MCF 10A (cell line): ENCODE measurements at regions not wholly inside any gene's neighbourhood (a gene's known extent, or its start where the extent isn't known, plus 50 kb on each side); places are given as distances from the start of the nearest gene placed in this dataset.

ENCODE experiments used
- BruUV-seq: library from RNA; stranded (reverse); fragments of 400-500 nt; replicated peaks from 2 replicates; lab custom pipeline; 2021; lab: Mats Ljungman, UMichigan
- CTCF ChIA-PET: fragments of 300-600 bp; sonication (Branson Sonifier 250); formaldehyde crosslinking; extraction: SDS; loops from one replicate; lab custom pipeline; 2021; ENCODE audit warnings: antibody characterized with exemption, inconsistent platforms; lab: Yijun Ruan, JAX
- POLR2A ChIA-PET: fragments of 300-600, 350-650 bp; sonication (Branson Sonifier 250); formaldehyde crosslinking; extraction: SDS; loops from one replicate; lab custom pipeline; 2020; ENCODE audit warnings: antibody characterized with exemption, inconsistent platforms; lab: Yijun Ruan, JAX
- DNase-seq: peaks from one replicate; pipeline ENCODE4 v3.0.0-alpha.2; 2018; ENCODE audit not compliant: unreplicated experiment
- H3K27ac Mint-ChIP-seq: one replicate; pipeline ENCODE4 v1.8.0; 2022; ENCODE audit warnings: mild to moderate bottlenecking, low read depth, mixed read lengths; ENCODE audit not compliant: unreplicated experiment
- H3K27me3 Mint-ChIP-seq: one replicate; pipeline ENCODE4 v1.8.0; 2022; ENCODE audit warnings: mixed read lengths; ENCODE audit not compliant: insufficient read depth, unreplicated experiment
- H3K36me3 Mint-ChIP-seq: one replicate; pipeline ENCODE4 v1.8.0; 2022; ENCODE audit warnings: mild to moderate bottlenecking, moderate library complexity, mixed read lengths; ENCODE audit not compliant: insufficient read depth, unreplicated experiment
- H3K4me1 Mint-ChIP-seq: one replicate; pipeline ENCODE4 v1.8.0; 2022; ENCODE audit warnings: mixed read lengths; ENCODE audit not compliant: insufficient read depth, unreplicated experiment
- H3K4me3 Mint-ChIP-seq: one replicate; pipeline ENCODE4 v1.8.0; 2022; ENCODE audit warnings: mild to moderate bottlenecking, moderate library complexity, mixed read lengths; ENCODE audit not compliant: unreplicated experiment
- H3K9me3 Mint-ChIP-seq: one replicate; pipeline ENCODE4 v1.8.0; 2022; ENCODE audit warnings: mixed read lengths; ENCODE audit not compliant: unreplicated experiment
- intact Hi-C: fragments of 100-400 bp; cut with micrococcal nuclease; formaldehyde crosslinking; loops from 2 replicates; pipeline ENCODE4 v1.14.1; 2022
- TF ChIP-seq, protein P1 (sequence below): fragments of 200-600 bp; IDR thresholded peaks from one replicate; pipeline ENCODE4 v1.8.0; 2022; ENCODE audit warnings: antibody characterized with exemption, mild to moderate bottlenecking; ENCODE audit not compliant: unreplicated experiment

DNA sequence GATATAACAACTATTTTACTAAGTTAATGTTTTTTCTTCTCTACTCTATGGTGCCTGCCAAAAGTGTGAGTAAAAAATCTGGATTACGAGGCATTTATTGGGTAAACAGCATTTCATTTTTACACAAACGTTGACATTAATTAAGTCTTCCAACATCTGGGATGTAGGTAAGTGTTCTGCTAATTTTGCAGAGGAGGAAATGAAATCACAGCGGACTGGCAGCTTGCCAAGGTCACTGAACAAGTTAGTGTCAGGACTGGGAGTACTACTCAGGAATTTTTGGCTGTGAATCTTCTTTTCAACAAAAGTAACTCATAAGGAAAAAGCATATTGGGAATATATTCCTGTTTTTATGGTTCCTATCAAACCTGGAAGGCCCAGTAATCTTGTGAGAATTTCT is 612.1 kb upstream of the FZD8 start:
- CTCF ChIA-PET = interaction anchor here (1.4 kb wide), 1 partner anchor 619 kb away, joined by 3 read pairs; no protein-coding TSS in a partner anchor
- TF ChIP-seq, protein P1, sequence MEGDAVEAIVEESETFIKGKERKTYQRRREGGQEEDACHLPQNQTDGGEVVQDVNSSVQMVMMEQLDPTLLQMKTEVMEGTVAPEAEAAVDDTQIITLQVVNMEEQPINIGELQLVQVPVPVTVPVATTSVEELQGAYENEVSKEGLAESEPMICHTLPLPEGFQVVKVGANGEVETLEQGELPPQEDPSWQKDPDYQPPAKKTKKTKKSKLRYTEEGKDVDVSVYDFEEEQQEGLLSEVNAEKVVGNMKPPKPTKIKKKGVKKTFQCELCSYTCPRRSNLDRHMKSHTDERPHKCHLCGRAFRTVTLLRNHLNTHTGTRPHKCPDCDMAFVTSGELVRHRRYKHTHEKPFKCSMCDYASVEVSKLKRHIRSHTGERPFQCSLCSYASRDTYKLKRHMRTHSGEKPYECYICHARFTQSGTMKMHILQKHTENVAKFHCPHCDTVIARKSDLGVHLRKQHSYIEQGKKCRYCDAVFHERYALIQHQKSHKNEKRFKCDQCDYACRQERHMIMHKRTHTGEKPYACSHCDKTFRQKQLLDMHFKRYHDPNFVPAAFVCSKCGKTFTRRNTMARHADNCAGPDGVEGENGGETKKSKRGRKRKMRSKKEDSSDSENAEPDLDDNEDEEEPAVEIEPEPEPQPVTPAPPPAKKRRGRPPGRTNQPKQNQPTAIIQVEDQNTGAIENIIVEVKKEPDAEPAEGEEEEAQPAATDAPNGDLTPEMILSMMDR = no peak
- peak; percentile 72 for DNase-seq
- Mint-ChIP-seq H3K4me3 (peak overlapping the region; percentile 12), H3K36me3 (peaks cover 7% of the 10 kb centered on the region), H3K27me3 (no peaks in the 10 kb centered on the region), H3K27ac (peak overlapping the region; percentile 98), H3K4me1 (peaks cover 41% of the 10 kb centered on the region), H3K9me3 (peaks cover 13% of the 10 kb centered on the region)
- intact Hi-C loops = no loop called here
- POLR2A ChIA-PET = interaction anchor here (0.7 to 0.9 kb wide), 2 partner anchors 8 to 472 kb away, joined by 4 read pairs; no protein-coding TSS in a partner anchor
- BruUV-seq = no TSS peak

DNA sequence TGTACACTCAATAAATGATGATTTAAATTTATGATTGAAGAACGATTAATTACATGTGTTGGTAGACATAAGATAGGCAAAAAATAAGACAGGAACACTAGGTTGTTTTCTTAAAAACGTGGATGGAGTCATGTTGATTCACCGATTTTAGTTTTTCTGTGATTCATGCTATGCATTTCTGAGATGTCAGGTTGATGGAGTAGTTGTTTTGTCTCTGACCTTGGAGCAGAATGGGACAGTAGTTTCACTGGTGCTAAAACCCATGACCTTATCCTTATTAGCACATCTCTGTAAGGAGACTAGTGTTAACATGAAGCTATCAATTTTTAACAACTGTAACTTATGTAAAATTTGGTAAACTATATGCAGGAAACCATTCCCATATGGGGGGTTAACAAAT is 611.6 kb upstream of the FZD8 start:
- CTCF ChIA-PET = interaction anchor here (1.4 kb wide), 1 partner anchor 619 kb away, joined by 3 read pairs; no protein-coding TSS in a partner anchor

DNA sequence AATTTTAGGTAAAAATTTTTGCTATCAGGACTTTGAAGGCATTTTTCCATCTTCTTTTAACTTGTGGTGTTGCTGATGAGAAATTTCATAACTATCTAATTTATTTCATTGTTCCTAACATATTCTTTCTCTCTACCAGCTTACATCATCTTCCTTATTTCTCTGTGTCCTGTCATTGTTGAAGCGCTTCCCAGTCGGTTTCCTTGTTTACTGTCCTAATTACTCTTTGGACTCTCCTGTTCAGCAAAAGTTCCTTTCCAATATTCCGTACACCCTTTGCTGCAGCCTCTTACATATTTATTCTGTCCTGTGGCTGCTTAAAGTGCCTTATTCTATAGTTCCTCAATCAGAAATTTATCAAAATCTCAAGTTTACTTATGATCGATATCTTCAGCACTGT is 609.0 kb upstream of the FZD8 start:
- no peak for DNase-seq
- intact Hi-C loops = no loop called here
- CTCF ChIA-PET = no interaction called here
- Mint-ChIP-seq H3K36me3 (peaks cover 7% of the 10 kb centered on the region), H3K9me3 (peaks cover 13% of the 10 kb centered on the region), H3K27ac (no peak overlapping the region), H3K27me3 (no peaks in the 10 kb centered on the region), H3K4me1 (peaks cover 37% of the 10 kb centered on the region), H3K4me3 (no peak overlapping the region)
- POLR2A ChIA-PET = no interaction called here
- BruUV-seq = no TSS peak
- TF ChIP-seq, protein P1 = no peak

More for the DNA sequence above, 611.6 kb upstream of the FZD8 start:
- TF ChIP-seq, protein P1 = no peak
- no TSS peak for BruUV-seq
- POLR2A ChIA-PET = interaction anchor here (0.5 to 0.9 kb wide), 3 partner anchors 8 to 471 kb away, joined by 3 to 4 read pairs (median 4); no protein-coding TSS in a partner anchor
- Mint-ChIP-seq H3K4me3 (peak overlapping the region; percentile 12), H3K4me1 (peaks cover 45% of the 10 kb centered on the region), H3K27me3 (no peaks in the 10 kb centered on the region), H3K27ac (peak overlapping the region; percentile 98), H3K9me3 (peaks cover 13% of the 10 kb centered on the region), H3K36me3 (peaks cover 7% of the 10 kb centered on the region)
- intact Hi-C loops = no loop called here
- peak; percentile 3 for DNase-seq

DNA sequence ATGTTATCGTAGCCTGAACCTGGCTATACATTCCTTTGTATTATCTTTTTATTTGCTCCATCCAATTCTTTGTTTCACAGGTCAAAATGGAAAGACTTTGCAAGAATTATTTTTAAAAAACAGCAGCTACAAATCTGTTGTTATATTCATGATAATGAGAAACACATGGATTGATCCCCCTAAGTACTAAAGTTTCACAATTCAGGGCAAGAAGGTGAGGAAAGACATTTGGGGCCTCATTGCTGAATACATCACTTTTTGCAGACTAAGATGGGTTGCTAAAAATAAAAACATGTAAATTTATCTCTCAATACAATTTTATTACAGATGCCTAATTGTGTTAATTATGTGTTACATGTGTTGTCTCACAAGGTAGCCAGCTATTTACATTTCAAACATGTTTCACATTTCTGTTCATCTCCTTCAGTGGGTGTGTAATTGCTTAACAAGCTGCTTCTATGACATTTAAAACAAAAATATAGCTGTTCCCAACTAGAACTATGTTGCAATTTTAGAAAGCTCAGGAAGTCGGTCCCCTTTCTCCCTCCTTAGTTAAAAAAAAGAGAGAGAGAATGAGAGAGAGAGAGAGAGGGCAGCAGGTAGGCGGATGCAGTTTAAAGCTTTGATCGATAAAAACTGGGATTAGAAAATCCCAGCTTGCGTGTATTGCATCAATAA is 606.3 kb upstream of the FZD8 start:
- Mint-ChIP-seq H3K4me3 (no peak overlapping the region), H3K9me3 (peaks cover 11% of the 10 kb centered on the region), H3K4me1 (peaks cover 19% of the 10 kb centered on the region), H3K36me3 (peaks cover 7% of the 10 kb centered on the region), H3K27me3 (no peaks in the 10 kb centered on the region), H3K27ac (peak overlapping the region; percentile 87)
- BruUV-seq = no TSS peak
- TF ChIP-seq, protein P1 = no peak
- DNase-seq = no peak
- POLR2A ChIA-PET = interaction anchor here (1.1 kb wide), 1 partner anchor 8 kb away, joined by 3 read pairs; no protein-coding TSS in a partner anchor
- intact Hi-C loops = no loop called here
- CTCF ChIA-PET = interaction anchor here (0.7 kb wide), 2 partner anchors 433 to 1524 kb away, joined by 3 read pairs; no protein-coding TSS in a partner anchor
